Nephron progenitor cell (in vitro differentiated cells): ENCODE measurements at regions not wholly inside any gene's neighbourhood (a gene's known extent, or its start where the extent isn't known, plus 50 kb on each side); places are given as distances from the start of the nearest gene placed in this dataset.
A peak's percentile ranks its signal among the peaks of the same experiment; 100 is the strongest.

Experiments
- DNase-seq: peaks from one replicate; pipeline ENCODE4 v3.0.0; 2021
- H3K27ac Mint-ChIP-seq: 2 replicates; pipeline ENCODE4 v1.8.0; 2021; ENCODE audit warnings: mild to moderate bottlenecking, moderate library complexity, mixed read lengths
- H3K27me3 Mint-ChIP-seq: 2 replicates; pipeline ENCODE4 v1.8.0; 2021; ENCODE audit warnings: mild to moderate bottlenecking, low read depth, mixed read lengths; ENCODE audit not compliant: poor library complexity
- H3K36me3 Mint-ChIP-seq: 2 replicates; pipeline ENCODE4 v1.8.0; 2021; ENCODE audit warnings: low read depth, mixed read lengths
- H3K4me1 Mint-ChIP-seq: 2 replicates; pipeline ENCODE4 v1.8.0; 2021; ENCODE audit warnings: mixed read lengths
- H3K4me3 Mint-ChIP-seq: 2 replicates; pipeline ENCODE4 v1.8.0; 2021; ENCODE audit warnings: mild to moderate bottlenecking, moderate library complexity, mixed read lengths
- H3K9me3 Mint-ChIP-seq: 2 replicates; pipeline ENCODE4 v1.8.0; 2021; ENCODE audit warnings: mild to moderate bottlenecking, moderate library complexity, mixed read lengths
- TF ChIP-seq, protein P1 (sequence below): fragments of 200-600 bp; sonication (generic); IDR thresholded peaks from 2 replicates; pipeline ENCODE4 v1.5.0; 2021; ENCODE audit warnings: antibody characterized with exemption

DNA sequence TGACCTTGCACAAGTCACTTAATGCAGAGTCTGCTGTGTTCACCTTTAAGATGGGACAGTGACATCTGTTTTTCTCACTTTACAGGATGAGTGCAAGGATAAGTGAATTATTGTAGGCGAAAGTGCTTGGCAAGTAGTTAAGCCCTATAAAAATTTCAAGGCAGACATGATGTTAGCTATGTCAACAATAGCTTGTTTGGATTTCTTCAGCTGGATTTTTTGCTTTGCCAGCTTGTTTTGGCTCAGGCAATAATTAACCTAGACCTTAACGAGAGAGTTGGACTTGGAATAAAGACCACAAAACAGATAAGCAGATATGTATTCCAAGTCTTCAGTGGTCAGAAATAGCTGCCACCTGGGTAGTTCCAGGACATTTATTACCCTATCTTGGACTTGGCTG is 255.2 kb downstream of the ARL4A start:
- H3K27ac Mint-ChIP-seq = no peak overlapping the region
- H3K27me3 Mint-ChIP-seq = no peaks in the 10 kb centered on the region
- TF ChIP-seq, protein P1, sequence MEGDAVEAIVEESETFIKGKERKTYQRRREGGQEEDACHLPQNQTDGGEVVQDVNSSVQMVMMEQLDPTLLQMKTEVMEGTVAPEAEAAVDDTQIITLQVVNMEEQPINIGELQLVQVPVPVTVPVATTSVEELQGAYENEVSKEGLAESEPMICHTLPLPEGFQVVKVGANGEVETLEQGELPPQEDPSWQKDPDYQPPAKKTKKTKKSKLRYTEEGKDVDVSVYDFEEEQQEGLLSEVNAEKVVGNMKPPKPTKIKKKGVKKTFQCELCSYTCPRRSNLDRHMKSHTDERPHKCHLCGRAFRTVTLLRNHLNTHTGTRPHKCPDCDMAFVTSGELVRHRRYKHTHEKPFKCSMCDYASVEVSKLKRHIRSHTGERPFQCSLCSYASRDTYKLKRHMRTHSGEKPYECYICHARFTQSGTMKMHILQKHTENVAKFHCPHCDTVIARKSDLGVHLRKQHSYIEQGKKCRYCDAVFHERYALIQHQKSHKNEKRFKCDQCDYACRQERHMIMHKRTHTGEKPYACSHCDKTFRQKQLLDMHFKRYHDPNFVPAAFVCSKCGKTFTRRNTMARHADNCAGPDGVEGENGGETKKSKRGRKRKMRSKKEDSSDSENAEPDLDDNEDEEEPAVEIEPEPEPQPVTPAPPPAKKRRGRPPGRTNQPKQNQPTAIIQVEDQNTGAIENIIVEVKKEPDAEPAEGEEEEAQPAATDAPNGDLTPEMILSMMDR = no peak
- peaks cover 7% of the 10 kb centered on the region for H3K4me1 Mint-ChIP-seq
- peaks cover 14% of the 10 kb centered on the region for H3K36me3 Mint-ChIP-seq
- DNase-seq = no peak
- no peak overlapping the region for H3K4me3 Mint-ChIP-seq
- peaks cover 34% of the 10 kb centered on the region for H3K9me3 Mint-ChIP-seq

GRCh38 chr7:12943781-12944180 is 256.3 kb downstream of the ARL4A start:
- no peak for DNase-seq
- Mint-ChIP-seq H3K36me3 (peaks cover 8% of the 10 kb centered on the region), H3K4me3 (no peak overlapping the region), H3K27ac (peak overlapping the region; percentile 39), H3K27me3 (no peaks in the 10 kb centered on the region), H3K4me1 (peaks cover 7% of the 10 kb centered on the region), H3K9me3 (peaks cover 24% of the 10 kb centered on the region)
- TF ChIP-seq, protein P1 = no peak

DNA sequence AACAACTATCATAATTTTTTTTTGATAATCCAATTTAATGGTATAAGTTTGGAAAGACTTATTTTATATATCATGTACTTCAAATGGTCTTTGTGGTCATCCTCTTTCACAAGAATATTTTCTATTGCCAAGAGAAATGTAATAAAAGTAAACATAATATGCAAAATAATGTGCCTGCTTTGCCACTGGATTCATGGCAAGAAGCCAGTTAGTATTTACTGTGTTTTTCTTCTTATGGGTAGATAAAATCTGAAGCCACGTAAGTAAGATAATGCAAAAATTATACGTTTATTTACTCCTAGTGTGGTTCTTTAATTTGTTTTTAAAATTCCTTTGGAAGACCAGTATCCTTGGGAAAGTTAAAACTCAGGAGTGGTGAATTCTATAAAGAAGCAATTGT is 258.5 kb downstream of the ARL4A start:
- Mint-ChIP-seq H3K27ac (no peak overlapping the region), H3K4me3 (no peak overlapping the region), H3K4me1 (peaks cover 16% of the 10 kb centered on the region), H3K9me3 (peaks cover 4% of the 10 kb centered on the region), H3K27me3 (no peaks in the 10 kb centered on the region), H3K36me3 (no peaks in the 10 kb centered on the region)
- TF ChIP-seq, protein P1 = no peak
- no peak for DNase-seq

GRCh38 chr7:12947465-12947864 is 260.0 kb downstream of the ARL4A start:
- no peak for DNase-seq
- Mint-ChIP-seq H3K9me3 (no peaks in the 10 kb centered on the region), H3K27ac (no peak overlapping the region), H3K36me3 (no peaks in the 10 kb centered on the region), H3K27me3 (no peaks in the 10 kb centered on the region), H3K4me3 (no peak overlapping the region), H3K4me1 (peaks cover 11% of the 10 kb centered on the region)
- TF ChIP-seq, protein P1 = no peak

GRCh38 chr7:12949060-12949931 is 261.9 kb downstream of the ARL4A start:
- DNase-seq = no peak
- Mint-ChIP-seq H3K36me3 (no peaks in the 10 kb centered on the region), H3K4me3 (no peak overlapping the region), H3K27ac (no peak overlapping the region), H3K4me1 (peaks cover 9% of the 10 kb centered on the region), H3K9me3 (no peaks in the 10 kb centered on the region), H3K27me3 (no peaks in the 10 kb centered on the region)
- TF ChIP-seq, protein P1 = no peak

DNA sequence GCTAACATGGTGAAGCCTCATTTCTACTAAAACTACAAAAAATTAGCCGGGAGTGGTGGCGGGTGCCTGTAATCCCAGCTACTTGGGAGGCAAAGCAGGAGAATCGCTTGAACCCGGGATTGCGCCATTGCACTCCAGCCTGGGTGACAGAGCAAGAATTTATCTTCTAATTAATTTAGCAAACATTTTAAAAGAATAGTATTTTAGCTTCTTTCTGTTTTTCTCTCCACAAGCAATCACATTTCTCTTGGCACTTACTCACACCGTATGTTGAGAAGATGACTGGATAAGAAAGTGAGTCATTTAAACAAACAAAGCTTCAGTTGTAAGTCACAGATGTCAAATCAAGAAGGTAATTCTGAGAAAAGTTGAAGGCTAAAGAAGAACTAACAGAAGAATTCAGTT is 264.0 kb downstream of the ARL4A start:
- Mint-ChIP-seq H3K9me3 (no peaks in the 10 kb centered on the region), H3K27me3 (no peaks in the 10 kb centered on the region), H3K36me3 (no peaks in the 10 kb centered on the region), H3K27ac (no peak overlapping the region), H3K4me1 (peaks cover 9% of the 10 kb centered on the region), H3K4me3 (no peak overlapping the region)
- TF ChIP-seq, protein P1 = no peak
- DNase-seq = no peak
